NT2/D1 (cell line): ENCODE measurements at regions not wholly inside any gene's neighbourhood (a gene's known extent, or its start where the extent isn't known, plus 50 kb on each side); places are given as distances from the start of the nearest gene placed in this dataset.

Source experiments
- SUZ12 ChIP-seq: IDR thresholded peaks from 2 replicates; pipeline ENCODE4 v1.6.1; 2011; ENCODE audit not compliant: insufficient read length, insufficient read depth; ENCODE audit errors: extremely low read depth
- YY1 ChIP-seq: IDR thresholded peaks from 2 replicates; pipeline ENCODE4 v1.6.1; 2011; ENCODE audit not compliant: insufficient read length, insufficient read depth
- ZNF274 ChIP-seq: IDR thresholded peaks from 2 replicates; pipeline ENCODE4 v1.6.1; 2011; ENCODE audit warnings: mild to moderate bottlenecking, low read depth, low read length

- no peak for TF ChIP-seq SUZ12
- TF ChIP-seq YY1 = no peak
- TF ChIP-seq ZNF274 = no peak
Observed at GRCh38 chr3:72081471-72082185, 296.7 kb upstream of the PROK2 start.
